GM23338 (cell line): ENCODE measurements at regions not wholly inside any gene's neighbourhood (a gene's known extent, or its start where the extent isn't known, plus 50 kb on each side); places are given as distances from the start of the nearest gene placed in this dataset.

Experiments
- CREB1 ChIP-seq: fragments of 250-450 bp; sonication (Bioruptor Pico); IDR thresholded peaks from 2 replicates; pipeline ENCODE4 v1.5.0; 2020; ENCODE audit warnings: low read depth, mild to moderate bottlenecking, moderate library complexity
- EZH2 ChIP-seq: fragments of 200-600 bp; sonication (generic); IDR thresholded peaks from one replicate; pipeline ENCODE4 v1.8.0; 2017; ENCODE audit warnings: antibody characterized with exemption, mild to moderate bottlenecking, low read depth; ENCODE audit not compliant: unreplicated experiment
- JUNB ChIP-seq: IDR thresholded peaks from one replicate; pipeline ENCODE4 v1.6.1; 2016; ENCODE audit warnings: antibody characterized with exemption; ENCODE audit not compliant: unreplicated experiment
- POLR2AphosphoS5 ChIP-seq: IDR thresholded peaks from 2 replicates; pipeline ENCODE4 v1.6.1; 2016; ENCODE audit warnings: antibody characterized with exemption, low read depth
- TF ChIP-seq, protein P1 (sequence below), 2 experiments: fragments of 200-600 bp in 1 of 2; sonication (generic) in 1 of 2; conservative IDR thresholded peaks; 2 replicates each; pipeline versions ENCODE4 v1.5.1 to v1.6.1; 2016 to 2017; ENCODE audit warnings: antibody characterized with exemption in 2 of 2, low read depth in 2 of 2, mild to moderate bottlenecking in 2 of 2, moderate library complexity in 1 of 2
- TF ChIP-seq, protein P2 (sequence below): IDR thresholded peaks from one replicate; pipeline ENCODE4 v1.6.1; 2018; ENCODE audit warnings: antibody characterized with exemption; ENCODE audit not compliant: unreplicated experiment

DNA sequence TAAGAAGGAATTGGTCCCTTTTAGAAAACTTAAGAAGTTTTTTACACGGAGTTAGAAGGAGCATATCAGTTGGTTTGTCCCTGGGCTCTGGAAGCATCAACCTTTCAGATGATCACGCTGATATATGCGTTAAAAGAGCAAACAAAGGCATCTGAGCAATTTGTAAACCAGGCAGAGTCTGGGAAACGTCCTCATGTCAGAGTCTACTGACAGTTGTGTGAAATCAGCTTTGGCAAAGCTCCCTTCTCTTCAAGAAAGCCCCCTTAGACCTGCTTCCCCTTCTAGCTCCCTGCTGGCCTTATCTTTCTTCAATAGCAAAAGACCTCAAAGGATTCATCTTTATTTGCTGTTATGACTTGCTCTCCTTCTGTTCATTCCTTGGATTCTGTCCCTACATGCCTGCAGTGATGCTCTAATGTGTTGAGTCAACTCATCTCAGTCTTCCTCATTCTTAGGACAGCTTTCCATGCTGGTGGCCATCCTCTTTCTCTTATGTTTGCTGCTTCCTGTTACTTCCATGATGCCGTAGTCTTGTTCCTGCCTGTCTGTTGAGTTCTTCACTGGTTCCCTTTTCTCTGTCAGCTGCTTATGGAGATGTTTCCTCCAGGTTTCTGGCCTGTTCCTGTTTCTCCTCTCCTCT is 106.5 kb upstream of the BMPER start:
- TF ChIP-seq EZH2 (no peak), JUNB (no peak), CREB1 (CRISPR knock-in tag) (no peak), POLR2AphosphoS5 (no peak)
- TF ChIP-seq, protein P1, sequence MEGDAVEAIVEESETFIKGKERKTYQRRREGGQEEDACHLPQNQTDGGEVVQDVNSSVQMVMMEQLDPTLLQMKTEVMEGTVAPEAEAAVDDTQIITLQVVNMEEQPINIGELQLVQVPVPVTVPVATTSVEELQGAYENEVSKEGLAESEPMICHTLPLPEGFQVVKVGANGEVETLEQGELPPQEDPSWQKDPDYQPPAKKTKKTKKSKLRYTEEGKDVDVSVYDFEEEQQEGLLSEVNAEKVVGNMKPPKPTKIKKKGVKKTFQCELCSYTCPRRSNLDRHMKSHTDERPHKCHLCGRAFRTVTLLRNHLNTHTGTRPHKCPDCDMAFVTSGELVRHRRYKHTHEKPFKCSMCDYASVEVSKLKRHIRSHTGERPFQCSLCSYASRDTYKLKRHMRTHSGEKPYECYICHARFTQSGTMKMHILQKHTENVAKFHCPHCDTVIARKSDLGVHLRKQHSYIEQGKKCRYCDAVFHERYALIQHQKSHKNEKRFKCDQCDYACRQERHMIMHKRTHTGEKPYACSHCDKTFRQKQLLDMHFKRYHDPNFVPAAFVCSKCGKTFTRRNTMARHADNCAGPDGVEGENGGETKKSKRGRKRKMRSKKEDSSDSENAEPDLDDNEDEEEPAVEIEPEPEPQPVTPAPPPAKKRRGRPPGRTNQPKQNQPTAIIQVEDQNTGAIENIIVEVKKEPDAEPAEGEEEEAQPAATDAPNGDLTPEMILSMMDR (conservative IDR thresholded peaks at IDR 0.05; ENCODE audit: low read depth in 2 of 2) = no peak
- TF ChIP-seq, protein P2, sequence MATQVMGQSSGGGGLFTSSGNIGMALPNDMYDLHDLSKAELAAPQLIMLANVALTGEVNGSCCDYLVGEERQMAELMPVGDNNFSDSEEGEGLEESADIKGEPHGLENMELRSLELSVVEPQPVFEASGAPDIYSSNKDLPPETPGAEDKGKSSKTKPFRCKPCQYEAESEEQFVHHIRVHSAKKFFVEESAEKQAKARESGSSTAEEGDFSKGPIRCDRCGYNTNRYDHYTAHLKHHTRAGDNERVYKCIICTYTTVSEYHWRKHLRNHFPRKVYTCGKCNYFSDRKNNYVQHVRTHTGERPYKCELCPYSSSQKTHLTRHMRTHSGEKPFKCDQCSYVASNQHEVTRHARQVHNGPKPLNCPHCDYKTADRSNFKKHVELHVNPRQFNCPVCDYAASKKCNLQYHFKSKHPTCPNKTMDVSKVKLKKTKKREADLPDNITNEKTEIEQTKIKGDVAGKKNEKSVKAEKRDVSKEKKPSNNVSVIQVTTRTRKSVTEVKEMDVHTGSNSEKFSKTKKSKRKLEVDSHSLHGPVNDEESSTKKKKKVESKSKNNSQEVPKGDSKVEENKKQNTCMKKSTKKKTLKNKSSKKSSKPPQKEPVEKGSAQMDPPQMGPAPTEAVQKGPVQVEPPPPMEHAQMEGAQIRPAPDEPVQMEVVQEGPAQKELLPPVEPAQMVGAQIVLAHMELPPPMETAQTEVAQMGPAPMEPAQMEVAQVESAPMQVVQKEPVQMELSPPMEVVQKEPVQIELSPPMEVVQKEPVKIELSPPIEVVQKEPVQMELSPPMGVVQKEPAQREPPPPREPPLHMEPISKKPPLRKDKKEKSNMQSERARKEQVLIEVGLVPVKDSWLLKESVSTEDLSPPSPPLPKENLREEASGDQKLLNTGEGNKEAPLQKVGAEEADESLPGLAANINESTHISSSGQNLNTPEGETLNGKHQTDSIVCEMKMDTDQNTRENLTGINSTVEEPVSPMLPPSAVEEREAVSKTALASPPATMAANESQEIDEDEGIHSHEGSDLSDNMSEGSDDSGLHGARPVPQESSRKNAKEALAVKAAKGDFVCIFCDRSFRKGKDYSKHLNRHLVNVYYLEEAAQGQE = no peak
